ENCODE measurements at regions not wholly inside any gene's neighbourhood (a gene's known extent, or its start where the extent isn't known, plus 50 kb on each side); places are given as distances from the start of the nearest gene placed in this dataset.
"Not testable (repeated sequence)": the region's sequence is repeated elsewhere in the genome, so short reads cannot be mapped to it uniquely, and the experiment has no call there.

DNA sequence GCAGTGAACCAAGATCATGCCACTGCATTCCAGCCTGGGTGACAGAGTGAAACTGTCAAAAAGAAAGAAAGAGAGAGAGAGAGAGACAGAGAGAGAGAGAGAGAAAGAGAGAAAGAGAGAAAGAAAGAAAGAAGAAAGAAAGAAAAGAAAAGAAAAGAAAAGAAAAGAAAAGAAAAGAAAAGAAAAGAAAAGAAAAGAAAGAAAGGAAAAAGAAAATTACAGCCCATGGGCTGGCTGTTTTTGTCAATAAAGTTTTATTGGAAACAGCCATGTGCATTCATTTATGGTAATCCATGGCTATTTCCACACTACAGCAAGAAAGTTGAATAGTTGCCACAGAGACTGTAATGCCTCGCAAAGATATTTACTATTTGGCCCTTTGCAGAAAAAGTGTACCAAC lies 103.2 kb upstream of the MED13L start:
- TF ChIP-seq KLF9 (CRISPR knock-in tag; IDR thresholded peaks at IDR 0.05; ENCODE audit: low read depth); ZNF17 (CRISPR knock-in tag; IDR thresholded peaks at IDR 0.05); RAD21 (CRISPR knock-in tag; IDR thresholded peaks at IDR 0.05); KLF12 (CRISPR knock-in tag; IDR thresholded peaks at IDR 0.05; ENCODE audit: borderline replicate concordance): not testable (repeated sequence)
- TF ChIP-seq, protein P1, sequence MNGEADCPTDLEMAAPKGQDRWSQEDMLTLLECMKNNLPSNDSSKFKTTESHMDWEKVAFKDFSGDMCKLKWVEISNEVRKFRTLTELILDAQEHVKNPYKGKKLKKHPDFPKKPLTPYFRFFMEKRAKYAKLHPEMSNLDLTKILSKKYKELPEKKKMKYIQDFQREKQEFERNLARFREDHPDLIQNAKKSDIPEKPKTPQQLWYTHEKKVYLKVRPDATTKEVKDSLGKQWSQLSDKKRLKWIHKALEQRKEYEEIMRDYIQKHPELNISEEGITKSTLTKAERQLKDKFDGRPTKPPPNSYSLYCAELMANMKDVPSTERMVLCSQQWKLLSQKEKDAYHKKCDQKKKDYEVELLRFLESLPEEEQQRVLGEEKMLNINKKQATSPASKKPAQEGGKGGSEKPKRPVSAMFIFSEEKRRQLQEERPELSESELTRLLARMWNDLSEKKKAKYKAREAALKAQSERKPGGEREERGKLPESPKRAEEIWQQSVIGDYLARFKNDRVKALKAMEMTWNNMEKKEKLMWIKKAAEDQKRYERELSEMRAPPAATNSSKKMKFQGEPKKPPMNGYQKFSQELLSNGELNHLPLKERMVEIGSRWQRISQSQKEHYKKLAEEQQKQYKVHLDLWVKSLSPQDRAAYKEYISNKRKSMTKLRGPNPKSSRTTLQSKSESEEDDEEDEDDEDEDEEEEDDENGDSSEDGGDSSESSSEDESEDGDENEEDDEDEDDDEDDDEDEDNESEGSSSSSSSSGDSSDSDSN (CRISPR knock-in tag; IDR thresholded peaks at IDR 0.05), result not testable (repeated sequence)
- TF ChIP-seq, protein P2, sequence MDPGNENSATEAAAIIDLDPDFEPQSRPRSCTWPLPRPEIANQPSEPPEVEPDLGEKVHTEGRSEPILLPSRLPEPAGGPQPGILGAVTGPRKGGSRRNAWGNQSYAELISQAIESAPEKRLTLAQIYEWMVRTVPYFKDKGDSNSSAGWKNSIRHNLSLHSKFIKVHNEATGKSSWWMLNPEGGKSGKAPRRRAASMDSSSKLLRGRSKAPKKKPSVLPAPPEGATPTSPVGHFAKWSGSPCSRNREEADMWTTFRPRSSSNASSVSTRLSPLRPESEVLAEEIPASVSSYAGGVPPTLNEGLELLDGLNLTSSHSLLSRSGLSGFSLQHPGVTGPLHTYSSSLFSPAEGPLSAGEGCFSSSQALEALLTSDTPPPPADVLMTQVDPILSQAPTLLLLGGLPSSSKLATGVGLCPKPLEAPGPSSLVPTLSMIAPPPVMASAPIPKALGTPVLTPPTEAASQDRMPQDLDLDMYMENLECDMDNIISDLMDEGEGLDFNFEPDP (CRISPR knock-in tag; conservative IDR thresholded peaks at IDR 0.05), result not testable (repeated sequence)
